ENCODE measurements at regions not wholly inside any gene's neighbourhood (a gene's known extent, or its start where the extent isn't known, plus 50 kb on each side); places are given as distances from the start of the nearest gene placed in this dataset.

GRCh38 chr15:39445931-39446330 lies 134.9 kb upstream of the THBS1 start:
- intact Hi-C loops (cut with DNase I), result no loop called here
- TF ChIP-seq, protein P1, sequence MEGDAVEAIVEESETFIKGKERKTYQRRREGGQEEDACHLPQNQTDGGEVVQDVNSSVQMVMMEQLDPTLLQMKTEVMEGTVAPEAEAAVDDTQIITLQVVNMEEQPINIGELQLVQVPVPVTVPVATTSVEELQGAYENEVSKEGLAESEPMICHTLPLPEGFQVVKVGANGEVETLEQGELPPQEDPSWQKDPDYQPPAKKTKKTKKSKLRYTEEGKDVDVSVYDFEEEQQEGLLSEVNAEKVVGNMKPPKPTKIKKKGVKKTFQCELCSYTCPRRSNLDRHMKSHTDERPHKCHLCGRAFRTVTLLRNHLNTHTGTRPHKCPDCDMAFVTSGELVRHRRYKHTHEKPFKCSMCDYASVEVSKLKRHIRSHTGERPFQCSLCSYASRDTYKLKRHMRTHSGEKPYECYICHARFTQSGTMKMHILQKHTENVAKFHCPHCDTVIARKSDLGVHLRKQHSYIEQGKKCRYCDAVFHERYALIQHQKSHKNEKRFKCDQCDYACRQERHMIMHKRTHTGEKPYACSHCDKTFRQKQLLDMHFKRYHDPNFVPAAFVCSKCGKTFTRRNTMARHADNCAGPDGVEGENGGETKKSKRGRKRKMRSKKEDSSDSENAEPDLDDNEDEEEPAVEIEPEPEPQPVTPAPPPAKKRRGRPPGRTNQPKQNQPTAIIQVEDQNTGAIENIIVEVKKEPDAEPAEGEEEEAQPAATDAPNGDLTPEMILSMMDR (IDR thresholded peaks at IDR 0.05), result no peak
- H3K27ac ChIP-seq, result no peak overlapping the region
- H3K4me3 ChIP-seq, result no peak overlapping the region
- H3K9me3 ChIP-seq, result no peaks in the 10 kb centered on the region
- ATAC-seq (no peak), DNase-seq (no peak)
- H3K27me3 ChIP-seq, result no peaks in the 10 kb centered on the region
- H3K36me3 ChIP-seq, result no peaks in the 10 kb centered on the region
- H3K4me1 ChIP-seq, result no peaks in the 10 kb centered on the region
- WGBS, 2 donors, result 90 to 94% methylated on average over 2 of the region's 2 CpGs

GRCh38 chr15:39447346-39447745 lies 133.5 kb upstream of the THBS1 start:
- no peaks in the 10 kb centered on the region for H3K9me3 ChIP-seq
- DNase-seq (no peak), ATAC-seq (no peak)
- WGBS, 2 donors, result 95 to 98% methylated on average over 2 of the region's 2 CpGs
- intact Hi-C loops (cut with DNase I), result no loop called here
- no peak overlapping the region for H3K27ac ChIP-seq
- H3K4me1 ChIP-seq, result peaks cover 0 to 8% (median 0%) of the 10 kb centered on the region in 9 donors
- no peaks in the 10 kb centered on the region for H3K36me3 ChIP-seq
- H3K27me3 ChIP-seq, result no peaks in the 10 kb centered on the region
- no peak overlapping the region for H3K4me3 ChIP-seq
- TF ChIP-seq, protein P1 (IDR thresholded peaks at IDR 0.05), result no peak

DNA sequence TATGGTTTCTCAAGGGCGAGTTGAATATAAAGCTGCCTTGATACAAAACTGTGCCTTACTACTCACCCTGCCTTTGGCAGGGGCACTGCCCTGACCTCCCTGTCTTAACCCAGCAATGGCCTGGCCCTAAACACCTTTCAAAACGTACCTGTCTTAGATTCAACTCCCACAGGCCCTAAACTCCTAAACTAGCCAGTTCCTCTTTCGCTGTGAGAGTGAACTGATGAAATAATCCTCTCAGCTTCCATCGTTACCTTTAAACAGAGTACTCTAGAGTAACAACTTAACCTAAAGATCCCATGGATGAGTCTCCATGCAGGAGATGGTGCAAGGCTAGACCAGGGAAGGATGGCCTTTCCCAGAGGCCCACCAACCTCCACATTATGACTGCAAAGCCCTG lies 133.0 kb upstream of the THBS1 start:
- H3K4me1 ChIP-seq, result peaks cover 0 to 8% (median 0%) of the 10 kb centered on the region in 9 donors
- H3K27me3 ChIP-seq, result no peaks in the 10 kb centered on the region
- TF ChIP-seq, protein P1 (IDR thresholded peaks at IDR 0.05), result no peak
- H3K27ac ChIP-seq, result no peak overlapping the region
- no peak for ATAC-seq
- no peak overlapping the region for H3K4me3 ChIP-seq
- 92 to 96% methylated on average over 4 of the region's 4 CpGs for WGBS, 2 donors
- no peak for DNase-seq
- no peaks in the 10 kb centered on the region for H3K36me3 ChIP-seq
- intact Hi-C loops (cut with DNase I), result no loop called here
- no peaks in the 10 kb centered on the region for H3K9me3 ChIP-seq

- ATAC-seq (no peak), DNase-seq (no peak)
- Histone ChIP-seq H3K4me1 (peaks cover 0 to 8% (median 0%) of the 10 kb centered on the region in 9 donors), H3K27ac (no peak overlapping the region), H3K4me3 (no peak overlapping the region), H3K9me3 (no peaks in the 10 kb centered on the region), H3K36me3 (no peaks in the 10 kb centered on the region), H3K27me3 (no peaks in the 10 kb centered on the region)
- intact Hi-C loops (cut with DNase I), result no loop called here
- WGBS, 2 donors, result 77 to 78% methylated on average over 4 of the region's 4 CpGs
- TF ChIP-seq, protein P1 (IDR thresholded peaks at IDR 0.05), result no peak
These were observed 132.5 kb upstream of the THBS1 start for GRCh38 chr15:39448409-39448808.

Measured in heart right ventricle (tissue), 16 donors.